ENCODE measurements at regions not wholly inside any gene's neighbourhood (a gene's known extent, or its start where the extent isn't known, plus 50 kb on each side); places are given as distances from the start of the nearest gene placed in this dataset.
"Not testable (repeated sequence)": the region's sequence is repeated elsewhere in the genome, so short reads cannot be mapped to it uniquely, and the experiment has no call there.

DNA sequence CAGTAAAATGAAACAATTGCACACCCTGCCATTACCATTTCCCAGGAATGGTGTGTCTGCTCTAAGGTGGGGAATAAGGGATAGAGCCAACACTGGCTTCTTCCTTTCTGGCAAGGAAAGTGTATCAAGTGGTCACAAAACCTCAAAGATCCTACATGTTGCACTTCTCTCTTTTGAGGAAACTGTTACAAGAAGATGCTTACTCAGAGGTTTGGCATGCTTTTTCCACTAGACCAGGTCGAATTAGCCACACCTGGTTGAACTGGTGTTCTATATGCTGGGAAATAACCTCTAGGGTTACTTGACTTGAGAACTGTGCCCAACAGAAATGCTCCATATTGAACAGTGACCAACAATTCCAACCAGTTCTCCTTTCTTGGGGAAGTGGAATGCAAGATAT lies 102.9 kb downstream of the LRRN1 start:
- DNase-seq (ENCODE audit: low spot score): no peak

DNA sequence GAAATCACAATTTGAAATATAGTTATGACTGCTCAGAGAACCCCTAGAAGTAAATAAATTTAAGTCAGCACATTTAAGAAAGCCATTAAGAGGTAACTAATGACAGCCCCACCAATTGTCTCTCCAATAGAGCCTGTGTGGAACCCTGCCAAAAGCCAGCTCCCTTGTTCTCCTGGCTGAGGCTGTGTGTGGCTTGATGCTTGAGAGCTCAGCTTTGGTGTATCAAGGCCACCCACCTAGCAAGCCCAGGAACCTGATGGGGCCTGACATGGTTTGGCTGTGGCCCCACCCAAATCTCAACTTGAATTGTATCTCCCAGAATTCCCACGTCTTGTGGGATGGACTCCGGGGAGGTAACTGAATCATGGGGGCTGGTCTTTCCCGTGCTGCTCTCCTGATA lies 106.9 kb downstream of the LRRN1 start:
- no peak for DNase-seq (ENCODE audit: low spot score)

DNA sequence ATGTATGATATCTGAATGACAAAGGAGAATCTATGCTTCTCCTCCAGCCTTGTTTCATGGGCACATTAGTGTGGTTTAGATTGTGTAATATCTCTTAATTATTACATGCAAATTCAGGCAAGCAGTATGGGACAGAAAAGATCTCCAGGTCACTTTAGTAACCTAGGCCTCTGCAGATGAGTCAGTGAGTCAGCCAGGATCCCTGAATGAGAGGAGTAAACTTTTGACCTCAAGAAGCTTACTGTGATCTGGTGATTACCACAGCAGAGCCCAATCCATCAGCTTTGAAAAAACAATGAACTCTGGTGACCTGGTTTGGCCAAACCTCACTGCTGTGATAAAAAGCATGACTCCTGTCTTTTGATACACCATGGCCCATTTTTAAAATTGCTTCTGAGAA lies 107.8 kb downstream of the LRRN1 start:
- no peak for DNase-seq (ENCODE audit: low spot score)

DNA sequence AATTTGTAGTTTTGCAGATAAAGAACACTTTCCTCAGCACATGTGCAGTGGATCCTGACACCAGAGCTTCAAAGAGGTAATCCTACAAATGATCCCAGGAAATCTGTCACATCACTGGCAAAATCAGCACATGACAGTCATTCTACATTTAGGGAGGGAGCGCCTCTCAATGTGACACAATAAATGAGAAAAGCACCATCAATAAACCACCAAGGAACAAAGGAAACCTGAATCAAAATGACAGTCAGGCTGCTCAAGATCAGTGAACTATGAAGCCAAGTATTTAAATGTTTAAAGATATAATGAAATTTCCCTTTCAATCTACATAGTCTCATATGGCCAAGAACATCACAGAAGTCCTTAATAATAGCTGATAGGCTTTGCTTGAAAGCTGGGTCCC lies 119.5 kb downstream of the LRRN1 start:
- no peak for DNase-seq (ENCODE audit: low spot score)

DNA sequence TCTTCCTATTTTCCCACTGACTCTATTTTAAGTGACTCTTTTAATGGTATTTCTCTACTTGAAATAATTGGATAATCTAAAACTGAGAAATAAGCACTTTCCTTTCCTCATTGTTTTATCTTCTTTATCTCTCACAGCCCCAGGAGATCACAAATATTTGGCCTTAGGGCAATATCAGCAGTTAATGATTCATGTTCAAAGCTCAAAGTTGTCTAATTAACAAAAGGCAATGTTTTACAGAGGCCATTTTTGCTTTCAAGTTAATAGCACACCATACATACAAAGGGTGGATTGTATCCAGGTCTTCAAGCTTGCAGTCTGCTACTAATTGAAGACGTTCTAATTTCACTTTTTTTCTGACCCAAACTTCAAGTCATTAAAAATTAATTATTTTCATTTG lies 120.1 kb downstream of the LRRN1 start:
- DNase-seq (ENCODE audit: low spot score): no peak

DNA sequence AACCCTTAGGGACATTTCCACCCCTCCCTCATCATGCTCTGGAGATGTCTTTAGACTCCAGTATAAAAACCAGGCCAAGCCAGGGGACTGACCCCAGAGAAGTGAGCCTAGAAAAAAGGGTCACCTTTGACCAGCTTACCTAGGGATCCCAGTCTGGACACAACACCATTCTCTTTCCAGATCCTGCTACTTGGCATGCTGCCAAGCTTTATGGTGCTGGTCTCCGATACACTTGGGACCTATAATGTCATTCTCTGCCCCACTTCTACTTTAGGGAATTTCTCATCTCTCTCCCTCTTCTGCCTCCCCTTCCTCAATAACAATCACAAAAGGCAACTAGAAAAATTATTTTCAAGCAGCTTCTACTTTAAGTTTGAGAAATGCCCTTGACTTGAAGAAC lies 124.4 kb downstream of the LRRN1 start:
- DNase-seq (ENCODE audit: low spot score): no peak

DNA sequence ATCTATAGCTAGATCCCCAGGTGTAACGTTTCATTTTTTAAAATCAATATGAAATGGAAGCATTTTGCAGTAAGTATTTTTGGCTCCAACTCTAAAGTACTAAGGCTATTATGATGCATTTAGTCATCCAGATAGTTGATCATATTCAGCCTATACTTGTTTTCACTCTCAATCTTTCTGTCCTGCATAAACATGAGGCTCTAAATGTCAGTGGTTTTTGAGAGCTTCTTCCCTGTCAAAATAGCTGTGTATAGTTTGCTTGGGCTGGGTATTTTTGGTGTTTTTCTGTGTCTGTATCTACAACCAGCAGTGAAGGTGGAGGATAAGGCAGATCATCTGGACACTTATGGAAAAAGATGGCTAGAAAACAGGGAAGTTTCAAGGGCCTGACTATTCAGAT lies 128.0 kb downstream of the LRRN1 start:
- DNase-seq (ENCODE audit: low spot score): no peak

DNA sequence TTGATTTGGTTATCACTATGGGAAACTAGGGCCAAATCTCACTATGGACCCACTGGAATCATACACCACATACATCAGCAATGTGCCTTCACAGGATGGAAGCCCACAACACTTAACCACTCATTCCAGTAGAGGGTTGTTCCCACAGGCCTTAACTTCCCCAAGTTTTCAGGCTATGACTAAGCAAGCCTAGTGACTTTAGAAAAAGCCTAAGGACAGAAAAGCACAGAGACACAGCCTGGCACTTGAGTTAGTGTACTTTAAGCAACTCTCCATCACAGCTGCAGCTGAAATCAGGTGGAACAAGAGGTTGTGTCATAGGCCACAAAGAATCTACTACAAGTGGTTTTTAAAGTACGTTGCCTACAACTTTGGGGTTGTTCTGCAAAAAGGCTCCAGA lies 128.7 kb downstream of the LRRN1 start:
- DNase-seq (ENCODE audit: low spot score): no peak

DNA sequence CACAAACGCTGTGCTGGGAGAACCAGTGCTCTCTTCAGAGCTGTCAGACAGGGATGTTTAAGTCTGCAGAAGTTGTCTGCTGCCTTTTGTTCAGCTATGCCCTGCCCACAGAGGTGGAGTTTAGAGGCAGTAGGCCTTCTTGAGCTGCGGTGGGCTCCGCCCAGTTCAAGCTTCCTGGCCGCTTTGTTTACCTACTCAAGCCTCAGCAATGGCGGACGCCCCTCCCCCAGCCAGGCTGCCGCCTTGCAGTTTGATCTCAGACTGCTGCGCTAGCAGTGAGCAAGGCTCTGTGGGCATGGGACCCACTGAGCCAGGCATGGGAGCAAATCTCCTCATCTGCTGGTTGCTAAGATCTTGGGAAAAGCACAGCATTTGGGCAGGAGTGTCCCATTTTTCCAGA lies 142.1 kb downstream of the LRRN1 start:
- DNase-seq (ENCODE audit: low spot score): not testable (repeated sequence)

DNA sequence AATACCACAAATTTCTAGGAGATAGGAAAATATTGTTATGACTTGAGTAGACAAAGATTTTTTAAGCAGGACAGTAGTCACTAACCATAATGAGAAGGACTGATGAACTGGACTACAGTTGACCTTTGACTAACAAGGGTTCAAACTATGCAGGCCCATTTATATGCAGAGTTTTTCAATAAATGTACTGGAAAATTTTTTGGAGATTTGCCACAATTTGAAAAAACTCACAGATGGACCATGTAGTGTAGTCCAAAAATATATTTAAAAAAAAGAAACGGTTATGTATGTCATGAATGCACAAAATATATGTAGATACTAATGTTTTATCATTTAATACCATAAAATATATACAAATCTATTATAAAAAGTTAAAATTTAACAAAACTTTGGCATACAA lies 151.8 kb downstream of the LRRN1 start:
- no peak for DNase-seq (ENCODE audit: low spot score)

DNA sequence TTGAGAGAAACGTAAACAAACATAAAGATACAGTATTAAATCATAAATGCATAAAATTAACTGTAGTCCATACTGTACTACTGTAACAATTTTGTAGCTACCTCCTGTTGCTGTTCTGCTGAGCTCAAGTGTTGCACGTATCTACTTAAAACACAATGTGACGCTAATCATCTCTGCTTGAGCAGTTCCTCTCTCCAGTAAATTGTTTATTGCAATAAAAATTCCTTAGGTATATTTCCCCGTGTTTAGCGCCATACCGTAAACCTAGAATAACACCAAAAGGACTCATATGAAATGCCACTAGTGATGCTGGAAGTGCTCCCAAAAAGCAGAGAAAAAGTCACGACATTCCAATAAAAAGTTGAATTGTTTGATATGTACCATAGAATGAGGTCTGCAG lies 152.3 kb downstream of the LRRN1 start:
- no peak for DNase-seq (ENCODE audit: low spot score)

DNA sequence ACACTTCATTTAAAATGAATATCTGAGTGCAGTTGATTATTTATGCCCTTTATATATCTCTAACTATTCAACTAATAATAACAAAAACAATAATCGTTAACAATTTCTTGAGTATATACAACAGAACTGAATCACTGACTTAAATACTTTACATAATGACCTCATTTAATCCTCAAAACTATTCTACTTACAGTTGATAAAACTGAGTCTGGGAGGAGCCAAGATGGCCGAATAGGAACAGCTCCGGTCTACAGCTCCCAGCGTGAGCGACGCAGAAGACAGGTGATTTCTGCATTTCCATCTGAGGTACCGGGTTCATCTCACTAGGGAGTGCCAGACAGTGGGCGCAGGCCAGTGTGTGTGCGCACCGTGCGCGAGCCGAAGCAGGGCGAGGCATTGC lies 163.6 kb downstream of the LRRN1 start:
- not testable (repeated sequence) for DNase-seq (ENCODE audit: low spot score)

DNA sequence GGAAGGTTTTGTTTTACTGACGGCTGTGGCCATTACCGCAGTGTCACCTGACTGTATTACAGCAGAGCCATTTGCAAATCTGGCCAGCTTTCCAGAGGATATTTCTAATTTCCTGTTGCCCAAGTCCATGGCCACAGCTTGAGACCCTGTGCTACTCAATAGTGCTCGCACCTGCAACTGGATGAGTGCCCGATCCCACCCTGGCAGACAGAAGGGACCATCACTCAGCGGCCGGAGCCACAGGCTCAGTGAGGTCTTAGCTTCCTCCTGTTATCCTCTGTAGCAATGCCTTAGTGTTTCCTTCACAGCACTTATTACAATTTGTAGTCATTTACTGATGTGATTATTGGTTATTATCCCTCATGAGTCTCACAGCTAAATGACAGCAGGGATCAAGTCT lies 184.8 kb downstream of the LRRN1 start:
- DNase-seq (ENCODE audit: low spot score): no peak

DNA sequence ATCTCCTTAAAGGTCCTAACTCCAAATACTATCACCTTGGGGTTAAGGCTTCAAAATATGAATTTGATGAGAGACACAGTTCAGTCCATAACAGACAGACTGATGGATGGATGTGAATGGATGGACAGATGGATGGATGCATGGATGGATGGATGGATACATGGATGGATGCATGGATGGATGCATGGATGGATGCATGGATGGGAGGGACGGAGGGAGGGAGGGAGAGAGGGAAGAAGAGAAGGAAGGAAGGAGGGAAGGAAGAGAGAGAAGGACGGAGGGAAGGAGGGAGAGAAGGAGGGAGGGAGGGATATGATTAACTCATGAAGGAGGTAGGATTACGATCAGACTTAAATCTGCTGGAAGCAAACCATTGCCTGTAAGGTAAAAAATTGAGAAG lies 192.4 kb downstream of the LRRN1 start:
- DNase-seq (ENCODE audit: low spot score): no peak

DNA sequence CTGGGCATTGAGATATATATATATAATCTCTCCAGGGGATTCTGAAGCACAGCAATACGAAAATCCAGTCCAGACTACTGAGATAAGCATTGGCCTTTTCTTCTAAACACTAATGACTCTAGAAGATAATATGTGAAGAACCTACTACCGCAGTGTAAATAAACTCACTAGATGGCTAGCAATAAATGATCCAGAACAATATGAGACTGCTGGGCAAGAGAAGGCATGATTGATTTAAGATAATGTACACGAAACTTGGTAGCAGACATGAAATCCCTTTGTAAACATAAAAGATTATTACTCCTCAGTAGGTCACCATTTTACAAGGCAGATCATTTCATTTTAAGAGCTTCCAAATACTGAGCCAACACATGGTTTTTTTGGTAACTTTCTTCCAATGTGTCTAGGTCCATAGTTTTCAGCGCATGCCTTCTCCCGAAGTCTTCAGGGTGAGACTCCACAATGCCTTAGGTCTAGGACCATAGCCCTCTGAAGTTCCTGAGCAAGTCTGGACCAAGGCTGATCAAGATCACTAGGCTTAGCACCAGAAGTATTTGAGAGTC lies 193.2 kb downstream of the LRRN1 start:
- no peak for DNase-seq (ENCODE audit: low spot score)

DNA sequence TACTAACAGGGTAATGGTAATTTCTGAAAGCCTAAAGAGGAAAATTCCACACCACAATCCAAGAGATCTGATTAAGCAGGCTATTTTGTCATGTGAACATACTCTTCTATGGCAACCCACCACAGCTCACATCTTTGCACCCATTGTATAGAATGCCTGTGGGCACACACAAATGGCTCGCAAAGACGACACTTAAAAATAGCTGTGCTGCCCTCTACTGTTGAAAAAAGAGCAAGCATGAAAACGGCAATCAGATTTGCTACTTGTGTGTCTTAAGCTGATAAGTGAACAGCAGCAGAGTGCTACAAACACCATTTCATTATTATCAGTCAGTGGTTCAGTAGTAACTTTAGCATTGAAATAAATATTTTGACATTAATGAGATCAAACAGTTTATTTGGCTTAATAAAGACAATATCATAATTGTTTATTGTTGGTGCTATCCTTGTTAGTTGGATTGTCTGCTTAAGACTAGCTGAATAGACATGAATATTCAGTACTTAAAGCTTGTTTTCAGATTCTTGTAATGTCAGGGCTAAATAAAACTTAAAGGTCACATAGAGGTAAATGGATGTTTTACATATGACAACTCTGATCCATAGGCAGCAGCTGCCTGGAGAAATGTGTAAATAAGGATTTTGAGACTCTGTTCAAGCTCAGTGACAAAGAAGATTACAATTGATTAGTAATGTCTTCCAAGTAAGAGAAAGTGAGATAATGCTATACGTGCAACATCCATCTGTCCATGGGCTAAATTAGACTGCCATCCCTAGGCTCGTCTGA lies 199.1 kb downstream of the LRRN1 start:
- no peak for DNase-seq (ENCODE audit: low spot score)

DNA sequence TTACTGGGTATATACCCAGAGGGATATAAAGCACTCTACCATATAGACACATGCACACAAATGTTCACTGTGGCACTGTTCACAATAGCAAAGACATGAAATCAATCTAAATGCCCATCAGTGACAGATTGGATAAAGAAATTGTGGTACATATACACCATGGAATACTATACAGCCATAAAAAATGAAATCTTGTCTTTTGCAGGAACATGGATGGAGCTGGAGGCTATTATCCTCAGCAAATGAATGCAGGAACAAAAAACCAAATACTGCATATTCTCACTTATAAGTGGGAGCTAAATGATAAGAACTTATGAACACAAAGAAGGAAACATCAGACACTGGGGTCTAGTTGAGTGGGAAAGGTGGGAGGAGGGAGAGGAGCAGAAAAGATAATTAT lies 200.1 kb downstream of the LRRN1 start:
- DNase-seq (ENCODE audit: low spot score): not testable (repeated sequence)

DNA sequence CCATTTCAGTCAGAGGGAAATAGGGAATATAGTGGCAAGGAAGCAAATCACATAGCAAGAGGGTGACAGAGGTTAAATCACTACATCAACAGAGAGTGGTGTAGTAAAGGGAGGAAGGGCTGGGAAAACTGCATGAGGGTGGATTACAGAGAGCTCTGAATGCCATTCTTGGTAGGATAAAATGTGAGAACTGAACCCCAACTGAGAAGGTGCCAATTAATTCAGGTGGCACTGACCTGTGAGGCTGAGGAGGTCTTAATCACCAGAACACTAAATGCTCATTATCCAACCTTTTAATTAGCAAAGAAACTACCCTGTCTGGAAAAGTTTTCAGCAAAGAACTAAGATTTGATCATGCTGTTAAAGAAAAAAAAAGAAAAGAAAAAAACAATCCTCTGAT lies 202.7 kb downstream of the LRRN1 start:
- no peak for DNase-seq (ENCODE audit: low spot score)

DNA sequence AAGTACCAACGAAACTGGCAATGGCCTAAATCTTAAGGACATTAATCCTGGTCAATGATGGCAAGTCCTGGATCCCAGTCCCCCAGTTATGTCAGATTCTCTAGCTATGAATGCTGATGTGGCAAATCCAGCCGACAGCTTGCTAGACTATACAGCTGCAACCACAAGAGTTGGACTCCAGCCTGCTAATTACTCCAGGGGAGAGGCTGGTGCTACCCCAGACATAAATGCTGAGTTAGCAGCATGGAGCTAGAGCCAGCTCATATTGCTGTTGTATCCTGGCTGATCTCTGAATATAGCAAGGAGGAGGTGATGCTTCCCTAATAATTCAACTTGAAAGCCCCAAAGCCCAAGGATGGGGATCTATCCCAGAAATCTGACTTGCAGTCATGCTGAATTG lies 207.1 kb downstream of the LRRN1 start:
- DNase-seq (ENCODE audit: low spot score): no peak

DNA sequence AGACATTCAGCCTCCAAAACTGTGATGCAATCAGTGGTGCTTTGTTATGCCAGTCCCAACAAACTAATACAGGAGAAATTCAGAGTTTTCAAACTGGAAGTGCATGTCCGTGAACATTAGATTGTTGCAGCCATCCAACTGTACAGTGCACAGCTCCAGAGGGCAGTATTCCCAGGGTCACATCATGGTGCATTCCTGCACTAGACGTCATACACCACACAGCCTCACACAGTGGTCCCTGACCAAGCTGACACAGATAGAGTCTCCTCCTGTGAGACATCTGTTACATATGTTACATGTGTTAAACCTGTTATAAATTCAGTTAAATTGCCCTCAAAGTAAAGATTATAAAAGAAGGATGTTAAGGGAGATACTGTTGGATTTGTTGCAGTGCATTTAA lies 209.0 kb downstream of the LRRN1 start:
- no peak for DNase-seq (ENCODE audit: low spot score)

DNA sequence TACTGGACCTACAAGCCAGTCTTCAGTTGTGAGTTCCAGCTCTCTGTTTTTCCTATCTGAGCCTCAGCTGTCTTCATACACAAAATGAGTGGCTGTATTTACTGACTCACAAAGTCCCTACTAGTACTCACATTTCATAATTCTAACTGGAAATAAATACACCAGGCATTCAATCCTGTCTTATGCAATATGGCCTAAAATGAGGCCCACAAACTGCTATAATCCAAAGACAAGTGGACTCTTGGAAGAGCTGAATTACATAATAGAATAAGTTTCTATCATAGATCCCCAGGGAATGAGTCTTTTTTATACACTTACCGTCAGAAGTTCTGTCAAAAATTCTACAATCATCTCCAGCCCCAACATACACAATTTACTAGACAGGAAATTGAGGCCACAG lies 211.9 kb downstream of the LRRN1 start:
- DNase-seq (ENCODE audit: low spot score): no peak

DNA sequence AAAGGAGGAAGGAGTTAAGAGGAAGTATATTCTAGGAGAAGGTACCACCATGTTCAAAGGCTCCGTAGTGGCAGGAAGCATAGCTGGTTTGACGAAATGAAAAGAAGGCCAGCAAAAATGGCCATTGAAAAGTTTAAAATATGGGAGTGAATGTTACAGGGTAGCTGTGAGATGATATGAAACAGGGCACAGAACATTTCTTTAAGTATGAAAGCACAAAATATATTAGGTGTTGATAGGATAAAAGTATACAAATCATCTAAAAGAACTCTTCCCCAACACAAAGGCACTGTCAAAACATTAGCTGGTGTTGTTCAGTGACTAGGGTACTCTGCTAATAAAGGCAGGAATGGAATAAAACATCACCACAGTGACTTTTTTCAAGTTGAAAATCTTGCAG lies 216.2 kb downstream of the LRRN1 start:
- DNase-seq (ENCODE audit: low spot score): no peak

DNA sequence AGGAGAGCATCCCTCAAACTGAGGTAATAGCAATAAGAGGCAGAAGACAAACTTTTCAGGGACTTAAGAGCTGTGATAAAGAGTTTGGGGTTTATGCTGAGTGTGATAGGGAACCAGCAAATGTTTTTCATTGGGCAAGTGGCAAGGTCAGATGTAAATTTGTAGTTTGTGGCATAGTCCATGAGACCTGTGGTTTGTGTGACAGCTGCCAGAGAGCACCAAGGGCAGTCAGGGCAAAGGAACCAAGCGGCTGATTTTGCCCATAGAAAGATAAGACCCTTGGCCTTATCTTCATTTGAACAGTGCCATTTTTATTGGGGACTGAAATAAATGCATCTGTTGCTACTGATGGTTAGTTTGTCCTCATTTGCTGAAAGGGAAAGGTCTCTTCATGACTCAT lies 220.3 kb downstream of the LRRN1 start:
- no peak for DNase-seq (ENCODE audit: low spot score)

DNA sequence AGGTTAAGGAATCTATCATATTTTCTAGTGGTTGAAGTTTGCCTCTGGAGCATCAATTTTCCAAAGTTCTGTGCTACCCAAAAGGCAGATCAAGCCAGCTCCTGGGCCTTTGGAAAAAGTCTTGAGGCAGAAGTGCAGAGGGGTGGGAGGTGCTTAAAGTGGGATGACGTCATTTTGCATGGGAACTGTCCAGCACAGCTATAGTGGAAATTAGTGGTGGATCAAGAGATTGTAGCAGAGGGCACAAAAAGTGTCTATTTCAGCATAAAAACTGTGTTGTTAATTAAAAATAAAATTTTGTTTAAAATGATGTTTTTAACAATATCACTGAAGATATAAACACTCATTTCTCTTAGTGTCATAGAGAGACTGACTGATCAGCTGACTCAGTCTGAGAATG lies 221.9 kb downstream of the LRRN1 start:
- no peak for DNase-seq (ENCODE audit: low spot score)

Data from ecto neural progenitor cell (in vitro differentiated cells).